ENCODE measurements at regions not wholly inside any gene's neighbourhood (a gene's known extent, or its start where the extent isn't known, plus 50 kb on each side); places are given as distances from the start of the nearest gene placed in this dataset.
"Not testable (repeated sequence)": the region's sequence is repeated elsewhere in the genome, so short reads cannot be mapped to it uniquely, and the experiment has no call there.

GRCh38 chr16:17002565-17002964 is 468.2 kb downstream of the XYLT1 start:
- no peaks in the 10 kb centered on the region for H3K27me3 Mint-ChIP-seq (ENCODE audit: low read depth, unreplicated experiment)
- H3K27ac ChIP-seq (ENCODE audit: low read depth, low read length): no peak overlapping the region
- no peaks in the 10 kb centered on the region for H3K9me3 ChIP-seq (ENCODE audit: insufficient read depth, low read depth, low read length)
- H3K9ac ChIP-seq (ENCODE audit: low read length): no peak overlapping the region
- H3K36me3 ChIP-seq (ENCODE audit: insufficient read depth, low read length): no peaks in the 10 kb centered on the region
- no peak overlapping the region for H3K4me3 ChIP-seq (ENCODE audit: insufficient read depth, low read depth, low read length)
- H3K27ac Mint-ChIP-seq (ENCODE audit: unreplicated experiment): no peak overlapping the region
- DNase-seq (ENCODE audit: low read depth) (no peak), FAIRE-seq (no peak)
- H3K36me3 Mint-ChIP-seq (ENCODE audit: low read depth, unreplicated experiment): no peaks in the 10 kb centered on the region
- no peaks in the 10 kb centered on the region for H3K4me1 ChIP-seq (ENCODE audit: insufficient read depth, low read length)
- H3K4me3 Mint-ChIP-seq (ENCODE audit: unreplicated experiment): no peak overlapping the region
- H3K9me3 Mint-ChIP-seq (ENCODE audit: unreplicated experiment): peaks cover 8% of the 10 kb centered on the region
- TF ChIP-seq EZH2 (IDR thresholded peaks at IDR 0.05; ENCODE audit: insufficient read depth, low read length): no peak
- H3K4me1 Mint-ChIP-seq (ENCODE audit: low read depth, unreplicated experiment): no peaks in the 10 kb centered on the region
- no peaks in the 10 kb centered on the region for H3K79me2 ChIP-seq (ENCODE audit: insufficient read depth, low read length)
- no peak overlapping the region for H3K4me2 ChIP-seq (ENCODE audit: low read length)
- H4K20me1 ChIP-seq (ENCODE audit: insufficient read depth, low read length): no peaks in the 10 kb centered on the region
- no peaks in the 10 kb centered on the region for H3K27me3 ChIP-seq (ENCODE audit: insufficient read depth, low read length)
- H2AFZ ChIP-seq (ENCODE audit: low read depth, low read length): no peak overlapping the region

- H3K27me3 Mint-ChIP-seq (ENCODE audit: low read depth, unreplicated experiment); H3K4me3 ChIP-seq (ENCODE audit: insufficient read depth, low read depth, low read length); H3K27me3 ChIP-seq (ENCODE audit: insufficient read depth, low read length); H3K9me3 Mint-ChIP-seq (ENCODE audit: unreplicated experiment); H3K36me3 ChIP-seq (ENCODE audit: insufficient read depth, low read length); H3K27ac Mint-ChIP-seq (ENCODE audit: unreplicated experiment); H3K27ac ChIP-seq (ENCODE audit: low read depth, low read length); H4K20me1 ChIP-seq (ENCODE audit: insufficient read depth, low read length); H3K79me2 ChIP-seq (ENCODE audit: insufficient read depth, low read length); FAIRE-seq; H3K4me3 Mint-ChIP-seq (ENCODE audit: unreplicated experiment); H3K36me3 Mint-ChIP-seq (ENCODE audit: low read depth, unreplicated experiment); H3K9me3 ChIP-seq (ENCODE audit: insufficient read depth, low read depth, low read length); H2AFZ ChIP-seq (ENCODE audit: low read depth, low read length); H3K9ac ChIP-seq (ENCODE audit: low read length); H3K4me2 ChIP-seq (ENCODE audit: low read length); H3K4me1 ChIP-seq (ENCODE audit: insufficient read depth, low read length); DNase-seq (ENCODE audit: low read depth); H3K4me1 Mint-ChIP-seq (ENCODE audit: low read depth, unreplicated experiment): not testable (repeated sequence)
These were observed 464.8 kb downstream of the XYLT1 start for GRCh38 chr16:17005963-17006362.

- Histone ChIP-seq H3K9me3 (ENCODE audit: insufficient read depth, low read depth, low read length) (no peaks in the 10 kb centered on the region), H3K27ac (ENCODE audit: low read depth, low read length) (no peak overlapping the region), H2AFZ (ENCODE audit: low read depth, low read length) (no peak overlapping the region), H3K4me1 (ENCODE audit: insufficient read depth, low read length) (no peaks in the 10 kb centered on the region), H3K36me3 (ENCODE audit: insufficient read depth, low read length) (no peaks in the 10 kb centered on the region), H3K79me2 (ENCODE audit: insufficient read depth, low read length) (no peaks in the 10 kb centered on the region), H3K4me3 (ENCODE audit: insufficient read depth, low read depth, low read length) (no peak overlapping the region), H4K20me1 (ENCODE audit: insufficient read depth, low read length) (no peaks in the 10 kb centered on the region), H3K27me3 (ENCODE audit: insufficient read depth, low read length) (no peaks in the 10 kb centered on the region), H3K4me2 (ENCODE audit: low read length) (no peak overlapping the region), H3K9ac (ENCODE audit: low read length) (no peak overlapping the region)
- TF ChIP-seq CTCF (IDR thresholded peaks at IDR 0.05; ENCODE audit: insufficient read depth, low read depth, low read length) (no peak), EZH2 (IDR thresholded peaks at IDR 0.05; ENCODE audit: insufficient read depth, low read length) (no peak)
- Mint-ChIP-seq H3K4me1 (ENCODE audit: low read depth, unreplicated experiment) (peaks cover 2% of the 10 kb centered on the region), H3K4me3 (ENCODE audit: unreplicated experiment) (no peak overlapping the region), H3K27ac (ENCODE audit: unreplicated experiment) (no peak overlapping the region), H3K27me3 (ENCODE audit: low read depth, unreplicated experiment) (peaks cover 4% of the 10 kb centered on the region), H3K36me3 (ENCODE audit: low read depth, unreplicated experiment) (no peaks in the 10 kb centered on the region), H3K9me3 (ENCODE audit: unreplicated experiment) (peaks cover 2% of the 10 kb centered on the region)
- FAIRE-seq (no peak), DNase-seq (ENCODE audit: low read depth) (no peak)
These were observed 459.0 kb downstream of the XYLT1 start for GRCh38 chr16:17011712-17012111.

- Histone ChIP-seq H3K79me2 (ENCODE audit: insufficient read depth, low read length) (no peaks in the 10 kb centered on the region), H2AFZ (ENCODE audit: low read depth, low read length) (no peak overlapping the region)
These were observed 457.7 kb downstream of the XYLT1 start for GRCh38 chr16:17013038-17013437.

More at GRCh38 chr16:17013038-17013437, 457.7 kb downstream of the XYLT1 start:
- no peaks in the 10 kb centered on the region for H3K36me3 Mint-ChIP-seq (ENCODE audit: low read depth, unreplicated experiment)
- peaks cover 2% of the 10 kb centered on the region for H3K4me1 Mint-ChIP-seq (ENCODE audit: low read depth, unreplicated experiment)
- peaks cover 4% of the 10 kb centered on the region for H3K27me3 Mint-ChIP-seq (ENCODE audit: low read depth, unreplicated experiment)
- Histone ChIP-seq H3K27ac (ENCODE audit: low read depth, low read length) (no peak overlapping the region), H3K4me1 (ENCODE audit: insufficient read depth, low read length) (no peaks in the 10 kb centered on the region), H3K9me3 (ENCODE audit: insufficient read depth, low read depth, low read length) (no peaks in the 10 kb centered on the region), H3K27me3 (ENCODE audit: insufficient read depth, low read length) (no peaks in the 10 kb centered on the region), H3K4me2 (ENCODE audit: low read length) (no peak overlapping the region), H3K4me3 (ENCODE audit: insufficient read depth, low read depth, low read length) (no peak overlapping the region), H3K9ac (ENCODE audit: low read length) (no peak overlapping the region), H4K20me1 (ENCODE audit: insufficient read depth, low read length) (no peaks in the 10 kb centered on the region), H3K36me3 (ENCODE audit: insufficient read depth, low read length) (no peaks in the 10 kb centered on the region)
- DNase-seq (ENCODE audit: low read depth): no peak
- FAIRE-seq: no peak
- no peak overlapping the region for H3K27ac Mint-ChIP-seq (ENCODE audit: unreplicated experiment)
- no peak overlapping the region for H3K4me3 Mint-ChIP-seq (ENCODE audit: unreplicated experiment)
- no peak for TF ChIP-seq EZH2 (IDR thresholded peaks at IDR 0.05; ENCODE audit: insufficient read depth, low read length)
- TF ChIP-seq CTCF (IDR thresholded peaks at IDR 0.05; ENCODE audit: insufficient read depth, low read depth, low read length): no peak
- H3K9me3 Mint-ChIP-seq (ENCODE audit: unreplicated experiment): no peaks in the 10 kb centered on the region

Data from astrocyte (in vitro differentiated cells and primary cell).